NT2/D1 (cell line): ENCODE measurements at regions not wholly inside any gene's neighbourhood (a gene's known extent, or its start where the extent isn't known, plus 50 kb on each side); places are given as distances from the start of the nearest gene placed in this dataset.

Experiments
- DNase-seq: peaks from one replicate; pipeline ENCODE4 v3.0.0-alpha.2; 2011; ENCODE audit warnings: low read depth, low spot score
- H3K27me3 ChIP-seq: 2 replicates; pipeline ENCODE4 v1.6.0; 2011; ENCODE audit warnings: mild to moderate bottlenecking; ENCODE audit not compliant: insufficient read length, insufficient read depth
- H3K36me3 ChIP-seq: 2 replicates; pipeline ENCODE4 v1.6.1; 2011; ENCODE audit warnings: mild to moderate bottlenecking, low read length, mixed read lengths; ENCODE audit not compliant: insufficient read depth, insufficient read length
- H3K4me1 ChIP-seq: 2 replicates; pipeline ENCODE4 v1.5.1; 2011; ENCODE audit not compliant: insufficient read depth, insufficient read length
- H3K4me3 ChIP-seq: 2 replicates; pipeline ENCODE4 v1.5.1; 2011; ENCODE audit warnings: low read depth; ENCODE audit not compliant: insufficient read length
- H3K9ac ChIP-seq: 2 replicates; pipeline ENCODE4 v1.6.0; 2011; ENCODE audit warnings: low read depth; ENCODE audit not compliant: insufficient read length
- H3K9me3 ChIP-seq: 2 replicates; pipeline ENCODE4 v1.5.1; 2011; ENCODE audit warnings: mild to moderate bottlenecking, low read length; ENCODE audit not compliant: insufficient read depth
- SUZ12 ChIP-seq: IDR thresholded peaks from 2 replicates; pipeline ENCODE4 v1.6.1; 2011; ENCODE audit not compliant: insufficient read length, insufficient read depth; ENCODE audit errors: extremely low read depth
- YY1 ChIP-seq: IDR thresholded peaks from 2 replicates; pipeline ENCODE4 v1.6.1; 2011; ENCODE audit not compliant: insufficient read length, insufficient read depth
- ZNF274 ChIP-seq: IDR thresholded peaks from 2 replicates; pipeline ENCODE4 v1.6.1; 2011; ENCODE audit warnings: mild to moderate bottlenecking, low read depth, low read length

DNA sequence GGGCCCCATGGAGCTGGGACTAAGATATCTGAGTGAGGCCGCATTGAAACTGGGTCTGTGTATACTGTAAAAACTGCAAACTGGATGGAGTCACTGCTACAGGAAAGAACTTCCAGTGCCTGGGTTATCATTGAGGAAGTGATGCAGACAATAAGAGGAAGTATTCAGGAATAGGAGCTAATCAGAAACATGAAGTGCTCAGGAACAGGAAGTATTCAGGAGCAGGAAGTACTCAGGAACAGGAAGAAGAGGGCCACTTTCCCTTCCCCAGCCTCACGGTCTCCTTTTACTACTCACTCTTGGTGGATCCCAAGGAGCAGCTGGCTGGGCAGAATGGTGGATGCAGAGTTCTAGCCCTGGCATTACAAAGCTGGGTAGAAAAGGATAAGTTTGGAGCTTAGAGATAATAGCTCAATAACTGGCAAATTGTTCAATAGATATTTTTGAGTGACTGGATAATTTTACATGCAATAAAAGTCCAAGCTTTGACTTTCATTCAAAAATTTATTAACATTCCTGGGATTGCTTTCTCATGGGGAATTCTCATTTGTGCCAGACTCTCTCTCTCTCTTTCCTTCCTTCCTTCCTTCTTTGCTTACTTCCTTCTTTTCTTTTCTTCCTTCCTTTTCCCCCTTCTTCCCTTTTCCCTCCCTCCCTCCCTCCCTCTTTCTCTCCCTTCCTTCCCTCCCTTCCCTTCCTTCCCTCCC is 82.2 kb upstream of the PAX1 start:
- H3K9ac ChIP-seq = no peak overlapping the region
- no peaks in the 10 kb centered on the region for H3K27me3 ChIP-seq
- DNase-seq = no peak
- no peaks in the 10 kb centered on the region for H3K36me3 ChIP-seq
- H3K9me3 ChIP-seq = no peaks in the 10 kb centered on the region
- no peak for TF ChIP-seq SUZ12
- no peak for TF ChIP-seq YY1
- no peak for TF ChIP-seq ZNF274
- no peaks in the 10 kb centered on the region for H3K4me1 ChIP-seq
- H3K4me3 ChIP-seq = no peak overlapping the region

DNA sequence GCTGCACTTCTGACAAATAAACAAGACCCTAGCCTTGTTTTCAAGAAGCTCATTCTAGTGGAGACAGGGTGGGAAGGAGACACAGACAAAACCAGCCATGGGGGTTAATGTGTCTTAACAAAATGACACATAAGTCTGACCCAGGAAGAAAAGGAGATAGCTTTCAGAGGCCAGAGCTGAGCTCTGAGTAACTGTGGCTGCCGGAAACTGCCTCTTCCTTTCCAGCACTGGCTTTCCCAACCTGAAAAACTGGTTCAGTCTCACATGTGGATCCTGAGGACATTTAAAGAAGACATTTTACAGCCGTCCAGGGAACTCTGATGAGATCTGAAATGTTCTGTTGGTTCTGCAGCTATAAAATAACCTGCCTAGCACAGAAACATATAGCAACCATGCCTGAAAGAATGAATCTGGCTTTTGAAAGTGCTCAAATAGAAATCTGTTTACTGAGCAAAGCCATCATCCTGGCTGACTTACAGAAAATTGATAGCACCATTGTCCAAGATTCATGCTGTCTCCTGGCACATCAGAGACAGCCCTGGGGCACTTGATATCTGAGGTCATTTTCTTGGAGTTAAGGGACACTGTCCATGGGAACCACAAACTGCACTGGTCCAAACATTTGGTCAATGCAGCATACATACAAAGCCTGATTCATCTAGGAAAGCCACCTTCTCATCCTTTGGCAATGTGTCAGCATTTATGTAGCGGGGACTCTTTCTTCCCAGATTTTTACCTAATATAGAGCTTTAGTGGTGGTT is 83.2 kb upstream of the PAX1 start:
- Histone ChIP-seq H3K36me3 (no peaks in the 10 kb centered on the region), H3K9me3 (no peaks in the 10 kb centered on the region), H3K27me3 (no peaks in the 10 kb centered on the region), H3K4me3 (no peak overlapping the region), H3K4me1 (no peaks in the 10 kb centered on the region), H3K9ac (no peak overlapping the region)
- TF ChIP-seq YY1 (no peak), SUZ12 (no peak), ZNF274 (no peak)
- DNase-seq = no peak

DNA sequence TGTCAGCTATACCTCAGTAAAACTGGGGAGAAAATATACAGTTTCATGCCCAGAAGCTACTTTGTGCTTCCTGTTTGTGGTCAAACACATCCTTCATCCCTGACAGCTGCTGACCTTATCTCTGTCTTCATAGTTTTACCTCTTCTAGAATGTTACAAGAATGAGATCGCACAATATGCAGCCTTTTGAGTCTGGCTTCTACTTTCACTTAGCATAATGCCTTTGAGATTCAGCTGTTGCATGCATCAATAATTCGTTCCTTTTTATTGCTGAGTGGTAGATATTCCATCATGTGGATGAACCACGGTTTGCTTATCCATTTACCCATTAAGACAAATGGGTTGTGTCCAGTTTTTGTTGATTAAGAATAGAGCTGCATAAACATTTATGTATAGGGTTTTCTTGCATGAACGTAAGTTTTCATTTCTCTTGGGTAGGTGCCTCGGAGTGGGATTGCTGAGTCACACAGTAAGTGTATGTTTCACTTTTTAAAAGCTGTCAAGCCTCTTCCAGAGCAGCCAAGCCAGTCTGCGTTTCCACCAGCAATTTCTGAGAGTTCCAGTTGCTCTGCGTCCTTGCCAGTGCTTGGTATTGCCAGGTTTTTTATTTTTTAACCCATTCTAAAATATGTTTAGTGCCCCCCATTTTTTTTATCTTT is 86.6 kb upstream of the PAX1 start:
- H3K9ac ChIP-seq = no peak overlapping the region
- peaks cover 3% of the 10 kb centered on the region for H3K27me3 ChIP-seq
- H3K4me1 ChIP-seq = no peaks in the 10 kb centered on the region
- TF ChIP-seq YY1 (no peak), ZNF274 (no peak), SUZ12 (no peak)
- H3K4me3 ChIP-seq = no peak overlapping the region
- no peaks in the 10 kb centered on the region for H3K36me3 ChIP-seq
- DNase-seq = no peak
- H3K9me3 ChIP-seq = no peaks in the 10 kb centered on the region

DNA sequence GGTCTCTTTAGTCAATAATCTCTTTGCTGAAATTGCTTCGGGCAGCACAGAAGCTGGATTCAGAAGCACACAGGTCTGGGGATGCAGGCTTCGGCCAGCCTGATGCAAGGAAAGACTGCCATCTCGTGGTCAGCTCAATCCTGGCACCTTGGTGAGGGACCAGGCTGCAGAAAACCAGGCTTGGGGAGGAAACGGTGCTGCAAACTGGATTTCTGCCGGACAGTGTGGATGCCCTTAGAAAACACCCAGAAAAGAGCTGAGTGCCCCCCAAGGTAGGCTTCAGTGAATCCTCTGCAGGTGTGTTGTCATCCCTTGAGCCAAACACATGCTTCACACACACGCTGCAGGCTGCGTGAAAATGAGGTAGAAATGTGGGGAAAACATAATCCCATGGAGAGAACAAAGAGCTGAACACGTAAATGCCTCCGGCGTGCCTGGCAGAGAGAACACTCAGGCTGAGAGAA is 89.8 kb upstream of the PAX1 start:
- Histone ChIP-seq H3K9ac (no peak overlapping the region), H3K4me1 (no peaks in the 10 kb centered on the region), H3K27me3 (peaks cover 5% of the 10 kb centered on the region), H3K9me3 (no peaks in the 10 kb centered on the region), H3K4me3 (no peak overlapping the region), H3K36me3 (no peaks in the 10 kb centered on the region)
- DNase-seq = peak; percentile 36
- no peak for TF ChIP-seq SUZ12
- no peak for TF ChIP-seq YY1
- TF ChIP-seq ZNF274 = no peak

DNA sequence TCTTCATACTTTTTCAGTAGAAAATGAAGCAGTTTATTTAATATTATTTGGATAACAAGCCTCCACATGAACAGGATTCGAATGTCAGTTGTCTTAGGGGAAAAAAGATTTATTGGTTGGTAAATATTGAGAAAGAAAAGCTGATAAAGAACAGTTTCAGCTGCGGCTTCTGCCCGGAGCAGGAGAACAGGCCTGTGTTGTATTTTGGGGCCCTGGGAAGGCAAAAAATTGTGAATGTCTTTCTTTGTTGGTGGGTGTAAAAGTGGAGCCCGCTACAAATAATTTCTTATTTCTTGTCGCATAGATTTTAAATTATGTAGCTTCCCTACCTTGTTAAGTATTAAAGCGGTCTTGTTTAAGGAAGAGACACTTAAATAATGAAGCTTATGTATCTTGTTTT is 90.5 kb upstream of the PAX1 start:
- DNase-seq = no peak
- no peaks in the 10 kb centered on the region for H3K4me1 ChIP-seq
- H3K9ac ChIP-seq = no peak overlapping the region
- H3K4me3 ChIP-seq = no peak overlapping the region
- TF ChIP-seq YY1 (no peak), SUZ12 (no peak), ZNF274 (no peak)
- no peaks in the 10 kb centered on the region for H3K36me3 ChIP-seq
- H3K27me3 ChIP-seq = peaks cover 5% of the 10 kb centered on the region
- no peaks in the 10 kb centered on the region for H3K9me3 ChIP-seq

DNA sequence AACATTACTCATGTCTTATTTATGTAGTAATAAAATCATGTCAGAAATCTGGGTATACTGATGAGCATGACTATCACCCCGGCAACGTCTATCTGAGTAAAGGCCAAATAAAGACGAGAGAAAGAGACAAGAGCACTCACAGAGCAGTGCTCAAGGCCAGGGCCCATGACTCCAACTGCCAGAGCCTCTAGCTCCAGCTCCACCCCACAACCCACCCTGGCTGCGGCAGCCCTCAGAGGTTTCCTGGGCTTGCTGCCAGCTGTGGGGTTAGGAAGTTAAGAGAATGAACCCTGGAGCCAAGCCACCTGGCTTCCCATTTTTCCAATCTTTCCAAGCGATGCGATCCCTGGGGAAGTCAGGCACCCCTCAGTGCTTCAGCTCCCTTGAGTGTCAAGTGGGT is 92.0 kb upstream of the PAX1 start:
- Histone ChIP-seq H3K9ac (no peak overlapping the region), H3K4me1 (no peaks in the 10 kb centered on the region), H3K36me3 (no peaks in the 10 kb centered on the region), H3K27me3 (peaks cover 5% of the 10 kb centered on the region), H3K9me3 (no peaks in the 10 kb centered on the region), H3K4me3 (no peak overlapping the region)
- no peak for TF ChIP-seq YY1
- no peak for TF ChIP-seq SUZ12
- TF ChIP-seq ZNF274 = no peak
- no peak for DNase-seq

DNA sequence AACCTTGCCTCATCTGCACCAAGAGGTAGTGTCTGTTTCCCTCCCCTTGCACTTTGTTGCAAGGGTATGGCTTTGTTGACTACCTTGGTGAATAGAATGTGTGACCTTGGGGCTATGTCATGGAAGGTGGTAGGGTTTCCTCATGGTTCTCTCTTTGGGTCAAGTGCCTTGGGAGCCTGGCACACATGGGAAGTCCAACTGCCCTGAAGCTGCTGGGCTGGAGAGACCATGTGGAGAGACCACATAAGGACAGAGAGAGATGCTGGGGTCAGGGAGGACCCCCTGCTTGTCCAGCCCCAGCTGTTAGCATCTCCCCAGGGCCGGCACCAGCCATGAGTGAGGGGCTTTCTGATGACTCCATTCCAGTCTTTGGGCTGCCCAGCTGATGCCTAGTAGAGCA is 95.5 kb upstream of the PAX1 start:
- no peaks in the 10 kb centered on the region for H3K9me3 ChIP-seq
- TF ChIP-seq YY1 (no peak), SUZ12 (no peak), ZNF274 (no peak)
- no peak overlapping the region for H3K4me3 ChIP-seq
- no peaks in the 10 kb centered on the region for H3K36me3 ChIP-seq
- peaks cover 5% of the 10 kb centered on the region for H3K27me3 ChIP-seq
- no peaks in the 10 kb centered on the region for H3K4me1 ChIP-seq
- no peak overlapping the region for H3K9ac ChIP-seq
- DNase-seq = no peak
